WTC11 (cell line): ENCODE measurements at regions not wholly inside any gene's neighbourhood (a gene's known extent, or its start where the extent isn't known, plus 50 kb on each side); places are given as distances from the start of the nearest gene placed in this dataset.

ENCODE experiments used
- ATAC-seq: fragments of 200-7000 bp; cut with Tn5 transposase; 2 replicates; pipeline ENCODE4 v1.10.0; 2021; ENCODE audit warnings: mild to moderate bottlenecking, moderate library complexity
- CTCF ChIA-PET: fragments of 300-600 bp; sonication (Branson Sonifier 250); formaldehyde crosslinking; loops from one replicate; lab custom pipeline; 2021; ENCODE audit warnings: antibody characterized with exemption; lab: Charles Lee
- POLR2A ChIA-PET: fragments of 350-600 bp; sonication (Branson Sonifier 250); formaldehyde crosslinking; loops from one replicate; lab custom pipeline; 2021; ENCODE audit warnings: antibody characterized with exemption; lab: Charles Lee
- DNase-seq: peaks from one replicate; pipeline ENCODE4 v3.0.0; 2021; ENCODE audit warnings: low spot score
- H3K27ac Mint-ChIP-seq: 2 replicates; pipeline ENCODE4 v1.8.0; 2021; ENCODE audit warnings: mixed read lengths
- H3K27me3 Mint-ChIP-seq: 2 replicates; pipeline ENCODE4 v1.8.0; 2021; ENCODE audit warnings: low read depth, mild to moderate bottlenecking, moderate library complexity, mixed read lengths
- H3K36me3 Mint-ChIP-seq: 2 replicates; pipeline ENCODE4 v1.8.0; 2021; ENCODE audit warnings: mixed read lengths
- H3K4me1 Mint-ChIP-seq: 2 replicates; pipeline ENCODE4 v1.8.0; 2022; ENCODE audit warnings: mixed read lengths
- H3K4me3 Mint-ChIP-seq: 2 replicates; pipeline ENCODE4 v1.8.0; 2021; ENCODE audit warnings: mild to moderate bottlenecking, moderate library complexity, mixed read lengths
- H3K9me3 Mint-ChIP-seq: 2 replicates; pipeline ENCODE4 v1.8.0; 2021; ENCODE audit warnings: mixed read lengths
- ATF1 ChIP-seq: sonication (generic); formaldehyde crosslinking; IDR thresholded peaks from 2 replicates; pipeline ENCODE4 v1.8.1; 2023; ENCODE audit warnings: mild to moderate bottlenecking, moderate library complexity, missing genetic modification reagents
- CBFB ChIP-seq: sonication (generic); formaldehyde crosslinking; IDR thresholded peaks from 2 replicates; pipeline ENCODE4 v1.8.1; 2022; ENCODE audit warnings: mild to moderate bottlenecking, low read depth, missing genetic modification reagents
- CREB1 ChIP-seq: sonication (generic); formaldehyde crosslinking; IDR thresholded peaks from 2 replicates; pipeline ENCODE4 v1.8.0; 2023; ENCODE audit warnings: mild to moderate bottlenecking, missing genetic modification reagents
- EMX1 ChIP-seq: fragments of 250-450 bp; sonication (Bioruptor Pico); IDR thresholded peaks from 2 replicates; pipeline ENCODE4 v1.8.0; 2021; ENCODE audit warnings: mild to moderate bottlenecking
- FOXJ3 ChIP-seq: sonication (generic); formaldehyde crosslinking; IDR thresholded peaks from 2 replicates; pipeline ENCODE4 v1.9.0; 2021; ENCODE audit warnings: missing genetic modification reagents, mild to moderate bottlenecking, borderline replicate concordance
- FOXP4 ChIP-seq: sonication (generic); formaldehyde crosslinking; IDR thresholded peaks from 2 replicates; pipeline ENCODE4 v1.8.0; 2022; ENCODE audit warnings: mild to moderate bottlenecking, missing genetic modification reagents
- IRF2 ChIP-seq: sonication (generic); formaldehyde crosslinking; IDR thresholded peaks from 2 replicates; pipeline ENCODE4 v1.8.0; 2022; ENCODE audit warnings: low read depth, missing genetic modification reagents, borderline replicate concordance
- MAX ChIP-seq: sonication (generic); formaldehyde crosslinking; IDR thresholded peaks from 2 replicates; pipeline ENCODE4 v1.8.0; 2022; ENCODE audit warnings: mild to moderate bottlenecking, missing genetic modification reagents
- MLX ChIP-seq: sonication (generic); formaldehyde crosslinking; IDR thresholded peaks from 2 replicates; pipeline ENCODE4 v1.8.1; 2023; ENCODE audit warnings: mild to moderate bottlenecking, missing genetic modification reagents, moderate library complexity
- PREB ChIP-seq: sonication (generic); formaldehyde crosslinking; IDR thresholded peaks from 2 replicates; pipeline ENCODE4 v1.8.1; 2022; ENCODE audit warnings: mild to moderate bottlenecking, missing genetic modification reagents, moderate library complexity, borderline replicate concordance
- SMAD4 ChIP-seq: sonication (generic); formaldehyde crosslinking; IDR thresholded peaks from 2 replicates; pipeline ENCODE4 v1.8.0; 2022; ENCODE audit warnings: mild to moderate bottlenecking, missing genetic modification reagents
- SP1 ChIP-seq: sonication (generic); formaldehyde crosslinking; conservative IDR thresholded peaks from 2 replicates; pipeline ENCODE4 v1.8.1; 2022; ENCODE audit warnings: missing genetic modification reagents
- STAT6 ChIP-seq: sonication (generic); formaldehyde crosslinking; conservative IDR thresholded peaks from 2 replicates; pipeline ENCODE4 v1.8.1; 2023; ENCODE audit warnings: mild to moderate bottlenecking, low read depth, missing genetic modification reagents, moderate library complexity
- TCF7 ChIP-seq: sonication (generic); formaldehyde crosslinking; IDR thresholded peaks from 2 replicates; pipeline ENCODE4 v1.8.0; 2022; ENCODE audit warnings: mild to moderate bottlenecking, low read depth, missing genetic modification reagents, moderate library complexity
- TEAD1 ChIP-seq: sonication (generic); formaldehyde crosslinking; IDR thresholded peaks from 2 replicates; pipeline ENCODE4 v1.8.0; 2022; ENCODE audit warnings: mild to moderate bottlenecking, missing genetic modification reagents
- TEAD4 ChIP-seq: sonication (generic); formaldehyde crosslinking; IDR thresholded peaks from 2 replicates; pipeline ENCODE4 v1.8.0; 2022; ENCODE audit warnings: mild to moderate bottlenecking, missing genetic modification reagents
- ZNF263 ChIP-seq: sonication (generic); formaldehyde crosslinking; IDR thresholded peaks from 2 replicates; pipeline ENCODE4 v1.8.1; 2022; ENCODE audit warnings: low read depth, mild to moderate bottlenecking, moderate library complexity, missing genetic modification reagents
- ZNF425 ChIP-seq: fragments of 250-450 bp; sonication (Bioruptor Pico); conservative IDR thresholded peaks from 2 replicates; pipeline ENCODE4 v1.9.0; 2021; ENCODE audit warnings: mild to moderate bottlenecking
- ZNF512 ChIP-seq: sonication (generic); formaldehyde crosslinking; IDR thresholded peaks from 2 replicates; pipeline ENCODE4 v1.8.1; 2022; ENCODE audit warnings: missing genetic modification reagents, borderline replicate concordance
- ZNF671 ChIP-seq: fragments of 250-450 bp; sonication (Bioruptor Pico); IDR thresholded peaks from 2 replicates; pipeline ENCODE4 v1.8.0; 2021; ENCODE audit warnings: mild to moderate bottlenecking

GRCh38 chr14:25933731-25934130, 664.1 kb downstream of the NOVA1 start (continued):
- no peak for TF ChIP-seq STAT6 (CRISPR knock-in tag)
- no peak for TF ChIP-seq MLX (CRISPR knock-in tag)

- ATAC-seq (no peak), DNase-seq (no peak)
- peaks cover 2% of the 10 kb centered on the region; the same call in 1 of the 2 replicates for H3K36me3 Mint-ChIP-seq
- H3K9me3 Mint-ChIP-seq, result peaks cover 3% of the 10 kb centered on the region
- no peaks in the 10 kb centered on the region for H3K27me3 Mint-ChIP-seq
- H3K4me3 Mint-ChIP-seq, result no peak overlapping the region
- CTCF ChIA-PET, result no interaction called here
- POLR2A ChIA-PET, result no interaction called here
- TF ChIP-seq ZNF512 (CRISPR knock-in tag) (no peak), ZNF671 (CRISPR knock-in tag) (no peak), ZNF425 (CRISPR knock-in tag) (no peak), CBFB (CRISPR knock-in tag) (no peak), CREB1 (CRISPR knock-in tag) (no peak), ATF1 (CRISPR knock-in tag) (no peak), MAX (CRISPR knock-in tag) (no peak)
- H3K4me1 Mint-ChIP-seq, result no peaks in the 10 kb centered on the region
- no peak overlapping the region for H3K27ac Mint-ChIP-seq
Measured at GRCh38 chr14:25929881-25930615, 667.8 kb downstream of the NOVA1 start.

- Mint-ChIP-seq H3K27me3 (no peaks in the 10 kb centered on the region), H3K4me3 (no peak overlapping the region), H3K36me3 (no peaks in the 10 kb centered on the region), H3K27ac (no peak overlapping the region), H3K4me1 (peaks cover 6% of the 10 kb centered on the region), H3K9me3 (peaks cover 7% of the 10 kb centered on the region; the same call in 1 of the 2 replicates)
- ChIA-PET POLR2A (no interaction called here), CTCF (no interaction called here)
- DNase-seq, result no peak
- no peak for ATAC-seq
- no peak for TF ChIP-seq SP1 (CRISPR knock-in tag)
- TF ChIP-seq EMX1 (CRISPR knock-in tag), result no peak
- TF ChIP-seq TEAD1 (CRISPR knock-in tag), result no peak
- TF ChIP-seq FOXP4, result no peak
- TF ChIP-seq TCF7, result no peak
- TF ChIP-seq TEAD4 (CRISPR knock-in tag), result no peak
- TF ChIP-seq PREB (CRISPR knock-in tag), result no peak
- no peak for TF ChIP-seq SMAD4
- TF ChIP-seq IRF2 (CRISPR knock-in tag), result no peak
- no peak for TF ChIP-seq ZNF263 (CRISPR knock-in tag)
- TF ChIP-seq FOXJ3 (CRISPR knock-in tag), result no peak
Measured at GRCh38 chr14:25911831-25912230, 686.0 kb downstream of the NOVA1 start.
